ENCODE measurements at regions not wholly inside any gene's neighbourhood (a gene's known extent, or its start where the extent isn't known, plus 50 kb on each side); places are given as distances from the start of the nearest gene placed in this dataset.

DNA sequence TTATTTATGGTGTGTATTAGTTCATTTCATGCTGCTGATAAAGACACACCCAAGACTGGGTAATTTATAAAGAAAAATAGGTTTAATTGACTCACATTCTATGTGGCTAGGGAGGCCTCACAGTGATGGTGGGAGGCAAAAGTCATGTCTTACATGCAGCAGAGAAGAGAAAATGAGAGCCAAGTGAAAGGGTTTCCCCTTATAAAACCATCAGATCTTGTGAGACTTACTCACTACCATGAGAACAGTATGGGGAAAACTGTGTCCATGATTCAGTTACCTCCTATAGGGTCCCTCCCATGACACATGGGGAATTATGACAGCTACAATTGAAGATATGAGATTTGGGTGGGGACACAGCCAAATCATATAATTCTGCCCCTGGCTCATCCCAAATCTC lies 150.0 kb upstream of the AHI1 start:
- H3K4me1 ChIP-seq (ENCODE audit: control insufficient read depth, insufficient read depth, low read length) = no peaks in the 10 kb centered on the region
- no peak for DNase-seq (ENCODE audit: low read depth, low spot score)
- H3K27me3 ChIP-seq (ENCODE audit: control insufficient read depth, insufficient read depth, low read length) = no peaks in the 10 kb centered on the region
- H3K27ac ChIP-seq (ENCODE audit: low read length) = no peak overlapping the region
- H3K36me3 ChIP-seq (ENCODE audit: control insufficient read depth, insufficient read depth, low read length) = no peaks in the 10 kb centered on the region
- no peaks in the 10 kb centered on the region for H3K9me3 ChIP-seq (ENCODE audit: control insufficient read depth, insufficient read depth, low read length)
- H3K4me3 ChIP-seq (ENCODE audit: low read length) = no peak overlapping the region

DNA sequence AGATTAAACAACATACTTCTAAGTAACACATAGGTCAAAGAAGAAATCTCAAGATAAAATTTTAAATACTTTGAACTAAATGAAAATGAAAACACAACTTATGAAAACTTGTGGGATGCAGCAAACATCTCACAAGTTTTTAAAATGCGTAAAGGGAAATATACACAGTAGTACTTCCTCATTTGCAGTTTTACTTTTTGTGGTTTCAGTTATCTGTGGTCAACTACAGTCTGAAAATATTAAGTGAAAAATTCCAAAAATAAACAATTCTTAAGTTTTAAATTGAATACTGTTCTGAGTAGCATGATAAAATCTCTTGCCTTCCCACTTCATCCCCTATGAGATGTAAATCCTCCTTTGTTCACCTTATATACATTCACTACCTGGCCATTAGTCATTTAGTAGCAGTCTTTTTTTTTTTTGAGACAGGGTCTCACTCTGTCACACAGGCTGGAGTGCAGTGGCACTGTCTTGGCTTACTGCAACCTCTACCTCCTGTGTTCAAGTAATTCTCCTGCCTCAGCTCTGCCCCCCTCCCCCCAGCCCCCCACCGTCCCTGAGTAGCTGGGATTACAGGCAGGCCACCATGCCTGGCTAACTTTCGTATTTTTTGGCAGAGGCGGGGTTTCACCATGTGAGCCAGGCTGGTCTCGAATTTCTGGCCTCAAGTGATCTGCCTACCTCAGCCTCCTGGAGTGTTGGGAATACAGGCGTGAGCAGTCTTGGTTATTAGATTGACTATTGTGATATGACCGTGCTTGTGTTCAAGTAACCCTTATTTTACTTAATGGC lies 154.6 kb upstream of the AHI1 start:
- no peaks in the 10 kb centered on the region for H3K9me3 ChIP-seq (ENCODE audit: control insufficient read depth, insufficient read depth, low read length)
- WGBS (ENCODE audit: insufficient coverage, insufficient read length) = no CpG with 5 or more reads among the region's 7 CpGs
- no peak overlapping the region for H3K27ac ChIP-seq (ENCODE audit: low read length)
- DNase-seq (ENCODE audit: low read depth, low spot score) = no peak
- no peaks in the 10 kb centered on the region; the same call in 1 of the 2 replicates for H3K27me3 ChIP-seq (ENCODE audit: control insufficient read depth, insufficient read depth, low read length)
- H3K4me3 ChIP-seq (ENCODE audit: low read length) = no peak overlapping the region
- no peaks in the 10 kb centered on the region for H3K36me3 ChIP-seq (ENCODE audit: control insufficient read depth, insufficient read depth, low read length)
- H3K4me1 ChIP-seq (ENCODE audit: control insufficient read depth, insufficient read depth, low read length) = no peaks in the 10 kb centered on the region

DNA sequence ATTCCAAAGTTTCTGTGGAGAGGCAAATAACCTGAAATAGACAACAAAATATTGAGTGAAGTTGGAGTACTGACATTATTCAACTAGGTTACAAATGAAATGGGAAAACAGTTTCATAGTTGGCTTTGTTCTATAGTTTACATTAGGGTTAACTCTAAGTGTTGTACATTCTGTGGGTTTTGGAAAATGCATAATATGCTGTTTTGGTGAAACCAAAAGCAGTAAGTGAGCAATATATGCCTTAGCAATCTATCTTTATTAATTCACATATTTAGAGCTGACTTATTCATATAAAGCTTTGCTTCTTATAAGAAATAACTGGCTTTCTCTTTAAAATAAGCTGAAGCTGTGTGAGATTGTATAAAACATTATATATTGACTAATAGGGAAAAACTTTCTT lies 157.5 kb upstream of the AHI1 start:
- H3K27me3 ChIP-seq (ENCODE audit: control insufficient read depth, insufficient read depth, low read length) = no peaks in the 10 kb centered on the region; the same call in 1 of the 2 replicates
- no peaks in the 10 kb centered on the region for H3K4me1 ChIP-seq (ENCODE audit: control insufficient read depth, insufficient read depth, low read length)
- DNase-seq (ENCODE audit: low read depth, low spot score) = no peak
- no peak overlapping the region for H3K4me3 ChIP-seq (ENCODE audit: low read length)
- H3K27ac ChIP-seq (ENCODE audit: low read length) = no peak overlapping the region
- no peaks in the 10 kb centered on the region for H3K36me3 ChIP-seq (ENCODE audit: control insufficient read depth, insufficient read depth, low read length)
- H3K9me3 ChIP-seq (ENCODE audit: control insufficient read depth, insufficient read depth, low read length) = no peaks in the 10 kb centered on the region

DNA sequence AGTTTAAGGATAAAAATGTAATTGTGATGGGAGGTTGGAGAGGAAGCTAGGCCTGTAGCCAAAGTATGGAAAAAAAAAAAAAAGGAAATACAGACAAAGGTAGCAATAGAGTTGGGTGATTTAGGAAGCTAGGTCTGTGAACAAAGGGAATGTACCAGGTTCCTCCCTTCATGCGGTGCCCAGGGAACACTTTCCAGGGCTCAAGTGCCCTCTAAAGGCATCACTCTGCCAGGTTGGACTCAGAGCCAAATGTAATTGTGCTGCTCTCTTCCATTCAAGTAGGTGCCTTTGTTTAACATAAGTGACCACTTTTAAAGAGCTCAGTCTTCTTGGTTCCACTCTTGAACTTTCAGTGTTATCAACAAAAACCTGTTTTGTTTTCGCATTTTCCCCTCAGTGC lies 159.7 kb upstream of the AHI1 start:
- Histone ChIP-seq H3K27ac (ENCODE audit: low read length) (no peak overlapping the region), H3K36me3 (ENCODE audit: control insufficient read depth, insufficient read depth, low read length) (no peaks in the 10 kb centered on the region), H3K4me1 (ENCODE audit: control insufficient read depth, insufficient read depth, low read length) (no peaks in the 10 kb centered on the region), H3K9me3 (ENCODE audit: control insufficient read depth, insufficient read depth, low read length) (no peaks in the 10 kb centered on the region), H3K4me3 (ENCODE audit: low read length) (no peak overlapping the region), H3K27me3 (ENCODE audit: control insufficient read depth, insufficient read depth, low read length) (no peaks in the 10 kb centered on the region; the same call in 1 of the 2 replicates)
- DNase-seq (ENCODE audit: low read depth, low spot score) = no peak
- no CpG with 5 or more reads among the region's 2 CpGs for WGBS (ENCODE audit: insufficient coverage, insufficient read length)

DNA sequence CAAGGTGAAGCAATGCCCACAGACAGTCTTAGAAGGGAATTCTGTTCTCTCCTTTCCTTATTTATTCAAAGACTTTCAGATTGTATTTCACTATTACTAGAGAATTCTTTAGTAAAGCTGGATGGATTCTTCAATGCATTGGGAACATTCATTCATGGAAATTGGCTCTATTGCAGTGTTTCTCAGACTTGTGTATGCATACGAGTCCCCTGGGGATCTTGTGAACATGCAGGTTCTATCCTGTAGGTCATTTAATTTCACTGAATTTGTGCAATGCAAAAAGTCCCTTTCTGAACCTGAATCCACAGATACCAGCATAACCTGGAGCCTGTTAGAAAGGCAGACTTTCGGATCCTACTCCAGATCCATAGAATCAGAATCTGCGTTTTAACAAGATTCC lies 160.9 kb upstream of the AHI1 start:
- H3K4me3 ChIP-seq (ENCODE audit: low read length) = no peak overlapping the region
- no peaks in the 10 kb centered on the region for H3K4me1 ChIP-seq (ENCODE audit: control insufficient read depth, insufficient read depth, low read length)
- H3K27me3 ChIP-seq (ENCODE audit: control insufficient read depth, insufficient read depth, low read length) = no peaks in the 10 kb centered on the region; the same call in 1 of the 2 replicates
- DNase-seq (ENCODE audit: low read depth, low spot score) = no peak
- H3K36me3 ChIP-seq (ENCODE audit: control insufficient read depth, insufficient read depth, low read length) = no peaks in the 10 kb centered on the region
- no peak overlapping the region for H3K27ac ChIP-seq (ENCODE audit: low read length)
- no peaks in the 10 kb centered on the region for H3K9me3 ChIP-seq (ENCODE audit: control insufficient read depth, insufficient read depth, low read length)
- WGBS (ENCODE audit: insufficient coverage, insufficient read length) = no CpG with 5 or more reads among the region's 3 CpGs

DNA sequence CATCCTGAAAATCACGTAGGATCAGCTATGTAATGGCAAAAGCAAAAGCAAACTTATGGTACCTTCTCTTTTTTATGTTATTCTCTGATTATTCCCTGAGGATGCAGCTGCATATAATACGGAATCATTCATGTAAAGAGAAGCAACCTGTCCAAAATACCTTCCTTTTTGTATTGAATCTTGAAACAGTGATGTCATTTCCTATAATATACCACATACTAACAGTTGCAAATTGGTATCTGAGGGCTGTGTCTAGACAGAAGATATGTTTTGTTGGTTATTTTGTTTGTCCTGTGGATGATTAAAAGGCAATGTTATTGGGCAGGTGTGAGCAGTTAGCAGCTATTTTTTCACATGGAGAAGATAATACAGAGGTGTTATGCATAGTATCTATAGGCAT lies 161.4 kb upstream of the AHI1 start:
- H3K27ac ChIP-seq (ENCODE audit: low read length) = no peak overlapping the region
- H3K4me1 ChIP-seq (ENCODE audit: control insufficient read depth, insufficient read depth, low read length) = no peaks in the 10 kb centered on the region
- no peak overlapping the region for H3K4me3 ChIP-seq (ENCODE audit: low read length)
- no peaks in the 10 kb centered on the region for H3K36me3 ChIP-seq (ENCODE audit: control insufficient read depth, insufficient read depth, low read length)
- H3K9me3 ChIP-seq (ENCODE audit: control insufficient read depth, insufficient read depth, low read length) = no peaks in the 10 kb centered on the region
- no CpG with 5 or more reads among the region's 2 CpGs for WGBS (ENCODE audit: insufficient coverage, insufficient read length)
- DNase-seq (ENCODE audit: low read depth, low spot score) = no peak
- H3K27me3 ChIP-seq (ENCODE audit: control insufficient read depth, insufficient read depth, low read length) = no peaks in the 10 kb centered on the region; the same call in 1 of the 2 replicates

DNA sequence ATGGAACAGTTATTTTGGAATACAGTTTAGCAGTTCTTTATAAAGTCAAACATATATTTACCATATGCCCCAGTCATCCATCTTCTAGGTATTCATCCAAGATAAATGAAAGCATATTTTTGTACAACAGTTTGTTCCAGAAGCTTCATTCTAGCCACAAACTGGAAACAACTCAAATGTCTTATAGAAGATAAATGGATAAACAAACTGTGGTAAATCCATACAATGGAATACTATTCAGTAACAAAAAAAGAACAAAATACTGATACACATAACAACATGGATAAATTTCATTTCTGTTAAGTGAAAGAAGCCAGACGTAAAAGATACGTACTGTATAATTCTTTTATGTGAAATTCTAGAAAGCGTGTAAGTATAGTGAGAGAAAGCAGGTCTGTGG lies 167.0 kb upstream of the AHI1 start:
- no peaks in the 10 kb centered on the region for H3K36me3 ChIP-seq (ENCODE audit: control insufficient read depth, insufficient read depth, low read length)
- WGBS (ENCODE audit: insufficient coverage, insufficient read length) = no CpG with 5 or more reads among the region's 3 CpGs

DNA sequence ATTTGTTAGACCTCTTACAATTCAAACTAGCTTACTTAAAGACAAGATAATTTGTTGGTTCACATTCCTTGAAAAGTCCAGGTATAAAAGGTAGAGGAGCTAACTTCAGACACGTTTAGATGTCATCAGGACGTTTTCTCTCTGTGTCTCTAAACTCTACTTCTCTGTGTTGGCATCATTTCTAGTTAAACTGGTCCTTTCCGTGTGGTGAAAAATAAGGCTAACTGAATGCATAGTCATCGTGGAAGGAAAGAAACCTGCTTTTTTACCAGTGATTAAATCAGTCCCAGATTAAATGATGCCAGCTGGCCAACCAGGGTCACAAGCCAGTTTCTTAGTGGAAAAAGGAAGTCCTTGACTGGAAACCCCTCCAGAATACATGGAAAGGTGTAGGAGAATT lies 168.4 kb upstream of the AHI1 start:
- Histone ChIP-seq H3K4me1 (ENCODE audit: control insufficient read depth, insufficient read depth, low read length) (no peaks in the 10 kb centered on the region), H3K27me3 (ENCODE audit: control insufficient read depth, insufficient read depth, low read length) (no peaks in the 10 kb centered on the region), H3K27ac (ENCODE audit: low read length) (no peak overlapping the region), H3K4me3 (ENCODE audit: low read length) (no peak overlapping the region), H3K9me3 (ENCODE audit: control insufficient read depth, insufficient read depth, low read length) (no peaks in the 10 kb centered on the region), H3K36me3 (ENCODE audit: control insufficient read depth, insufficient read depth, low read length) (no peaks in the 10 kb centered on the region)
- WGBS (ENCODE audit: insufficient coverage, insufficient read length) = no CpG with 5 or more reads among the region's 4 CpGs
- no peak for DNase-seq (ENCODE audit: low read depth, low spot score)

More for the DNA sequence above, 167.0 kb upstream of the AHI1 start:
- no peaks in the 10 kb centered on the region for H3K27me3 ChIP-seq (ENCODE audit: control insufficient read depth, insufficient read depth, low read length)
- no peaks in the 10 kb centered on the region for H3K4me1 ChIP-seq (ENCODE audit: control insufficient read depth, insufficient read depth, low read length)
- DNase-seq (ENCODE audit: low read depth, low spot score) = no peak
- no peak overlapping the region for H3K27ac ChIP-seq (ENCODE audit: low read length)
- no peaks in the 10 kb centered on the region for H3K9me3 ChIP-seq (ENCODE audit: control insufficient read depth, insufficient read depth, low read length)
- H3K4me3 ChIP-seq (ENCODE audit: low read length) = no peak overlapping the region

DNA sequence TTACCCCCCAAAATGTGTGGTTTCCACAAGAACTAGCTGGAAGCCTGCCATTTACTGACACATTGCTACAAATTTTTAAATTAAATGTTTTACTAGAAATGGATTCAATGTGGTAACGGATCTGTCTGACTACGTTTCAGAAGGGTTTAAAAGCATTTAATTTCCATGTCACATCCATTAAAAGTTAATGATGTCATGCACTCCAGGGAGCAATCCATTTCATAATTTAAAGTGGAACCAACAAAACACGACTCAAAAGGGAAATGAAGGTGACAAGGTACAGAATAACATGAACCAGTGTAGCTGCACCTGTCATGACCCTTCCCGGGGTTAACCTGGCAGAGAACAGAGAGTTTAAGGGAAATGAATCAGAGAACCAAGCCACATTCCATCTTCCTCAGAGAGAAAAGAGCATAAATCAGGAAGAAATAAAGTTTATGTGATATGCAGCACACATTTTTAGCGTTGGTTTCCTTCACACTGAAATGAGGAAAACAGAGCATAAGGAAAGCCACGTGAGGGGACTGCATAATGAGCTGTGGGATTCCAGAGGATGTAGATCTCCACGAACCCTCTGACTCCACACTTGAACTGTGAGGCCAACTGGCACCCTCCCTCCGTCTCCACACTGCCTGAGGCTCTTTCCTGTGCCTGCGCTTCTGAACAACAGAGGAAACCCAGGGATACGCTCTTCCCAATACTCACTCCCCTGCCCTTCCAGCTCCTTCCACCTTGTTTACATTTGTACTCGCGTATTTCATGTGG lies 170.3 kb upstream of the AHI1 start:
- DNase-seq (ENCODE audit: low read depth, low spot score) = no peak
- no CpG with 5 or more reads among the region's 12 CpGs for WGBS (ENCODE audit: insufficient coverage, insufficient read length)
- no peaks in the 10 kb centered on the region for H3K36me3 ChIP-seq (ENCODE audit: control insufficient read depth, insufficient read depth, low read length)

DNA sequence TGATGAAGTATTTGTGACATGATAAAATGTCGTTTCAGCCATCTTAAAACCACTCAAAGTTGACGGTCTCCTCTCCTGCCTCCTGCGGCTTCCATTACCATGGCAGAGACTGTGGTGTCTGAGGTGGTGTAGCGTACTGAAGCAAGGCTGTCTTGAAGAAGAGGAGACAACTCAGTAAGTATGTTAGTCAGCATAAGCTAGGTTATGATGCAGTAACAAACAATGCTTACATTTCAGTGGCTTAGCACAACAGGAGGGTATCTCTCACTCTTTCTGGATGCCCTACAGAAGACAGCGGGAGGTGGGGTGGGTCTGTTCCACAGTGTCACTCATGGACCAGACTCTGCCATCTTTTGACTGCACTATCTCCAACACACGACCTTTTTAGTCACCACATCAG lies 174.7 kb upstream of the AHI1 start:
- no peaks in the 10 kb centered on the region for H3K9me3 ChIP-seq (ENCODE audit: control insufficient read depth, insufficient read depth, low read length)
- H3K36me3 ChIP-seq (ENCODE audit: control insufficient read depth, insufficient read depth, low read length) = no peaks in the 10 kb centered on the region
- no CpG with 5 or more reads among the region's 6 CpGs for WGBS (ENCODE audit: insufficient coverage, insufficient read length)
- no peaks in the 10 kb centered on the region for H3K4me1 ChIP-seq (ENCODE audit: control insufficient read depth, insufficient read depth, low read length)
- H3K27me3 ChIP-seq (ENCODE audit: control insufficient read depth, insufficient read depth, low read length) = no peaks in the 10 kb centered on the region
- no peak overlapping the region for H3K27ac ChIP-seq (ENCODE audit: low read length)
- H3K4me3 ChIP-seq (ENCODE audit: low read length) = no peak overlapping the region
- DNase-seq (ENCODE audit: low read depth, low spot score) = no peak

More for the DNA sequence above, 170.3 kb upstream of the AHI1 start:
- Histone ChIP-seq H3K27ac (ENCODE audit: low read length) (no peak overlapping the region), H3K4me3 (ENCODE audit: low read length) (no peak overlapping the region), H3K27me3 (ENCODE audit: control insufficient read depth, insufficient read depth, low read length) (no peaks in the 10 kb centered on the region), H3K9me3 (ENCODE audit: control insufficient read depth, insufficient read depth, low read length) (no peaks in the 10 kb centered on the region), H3K4me1 (ENCODE audit: control insufficient read depth, insufficient read depth, low read length) (no peaks in the 10 kb centered on the region)
